Esophagus squamous epithelium (tissue), 4 donors: ENCODE measurements at regions not wholly inside any gene's neighbourhood (a gene's known extent, or its start where the extent isn't known, plus 50 kb on each side); places are given as distances from the start of the nearest gene placed in this dataset.

Experiments
- POLR2A ChIP-seq, 4 donors: fragments of 450-650 bp; IDR thresholded peaks; one replicate each; pipeline ENCODE4 v1.6.1; 2017; ENCODE audit warnings: antibody characterized with exemption in 4 of 4, mild to moderate bottlenecking in 4 of 4, moderate library complexity in 3 of 4
- TF ChIP-seq, protein P1 (sequence below), 6 experiments: fragments of 450-650 bp in 4 of 6; fragments of 200-600 bp in 2 of 6; sonication (generic) in 2 of 6; IDR thresholded peaks; one replicate each; pipeline ENCODE4 v1.5.1; 2016 to 2019; ENCODE audit warnings: antibody characterized with exemption in 6 of 6, mild to moderate bottlenecking in 4 of 6, moderate library complexity in 4 of 6

DNA sequence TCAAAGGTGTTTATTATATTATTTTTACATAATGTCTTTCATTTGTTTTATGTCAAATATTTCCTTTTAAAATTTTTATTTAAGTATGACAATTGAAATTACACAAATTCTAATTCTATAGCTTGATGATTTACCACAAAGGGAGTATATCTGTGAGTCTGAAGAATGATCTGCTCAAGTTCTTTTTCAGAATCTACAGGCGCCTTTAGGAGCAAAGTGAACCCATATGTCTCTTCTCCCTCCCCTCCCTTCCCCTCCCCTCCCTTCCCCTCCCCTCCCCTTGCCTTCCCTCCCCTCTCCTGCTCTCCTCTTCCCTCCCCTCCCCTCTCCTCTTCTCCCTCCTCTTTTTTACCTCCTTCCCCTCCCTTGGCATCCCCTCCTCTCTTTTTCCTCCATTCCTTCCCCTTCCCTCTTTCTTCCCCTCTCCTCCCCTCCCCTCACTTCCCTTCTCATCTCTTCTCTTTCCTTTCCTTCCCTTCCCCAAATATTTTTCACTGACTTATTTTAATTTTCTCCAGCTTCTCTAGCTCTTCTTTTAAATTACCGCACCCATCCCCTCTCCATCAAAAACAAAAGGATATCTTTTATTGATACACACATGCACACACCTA lies 495.3 kb upstream of the PIK3R1 start:
- TF ChIP-seq, protein P1, sequence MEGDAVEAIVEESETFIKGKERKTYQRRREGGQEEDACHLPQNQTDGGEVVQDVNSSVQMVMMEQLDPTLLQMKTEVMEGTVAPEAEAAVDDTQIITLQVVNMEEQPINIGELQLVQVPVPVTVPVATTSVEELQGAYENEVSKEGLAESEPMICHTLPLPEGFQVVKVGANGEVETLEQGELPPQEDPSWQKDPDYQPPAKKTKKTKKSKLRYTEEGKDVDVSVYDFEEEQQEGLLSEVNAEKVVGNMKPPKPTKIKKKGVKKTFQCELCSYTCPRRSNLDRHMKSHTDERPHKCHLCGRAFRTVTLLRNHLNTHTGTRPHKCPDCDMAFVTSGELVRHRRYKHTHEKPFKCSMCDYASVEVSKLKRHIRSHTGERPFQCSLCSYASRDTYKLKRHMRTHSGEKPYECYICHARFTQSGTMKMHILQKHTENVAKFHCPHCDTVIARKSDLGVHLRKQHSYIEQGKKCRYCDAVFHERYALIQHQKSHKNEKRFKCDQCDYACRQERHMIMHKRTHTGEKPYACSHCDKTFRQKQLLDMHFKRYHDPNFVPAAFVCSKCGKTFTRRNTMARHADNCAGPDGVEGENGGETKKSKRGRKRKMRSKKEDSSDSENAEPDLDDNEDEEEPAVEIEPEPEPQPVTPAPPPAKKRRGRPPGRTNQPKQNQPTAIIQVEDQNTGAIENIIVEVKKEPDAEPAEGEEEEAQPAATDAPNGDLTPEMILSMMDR (IDR thresholded peaks at IDR 0.05) = no peak
- no peak for TF ChIP-seq POLR2A (IDR thresholded peaks at IDR 0.05)
